BLaER1 (cell line): ENCODE measurements at regions not wholly inside any gene's neighbourhood (a gene's known extent, or its start where the extent isn't known, plus 50 kb on each side); places are given as distances from the start of the nearest gene placed in this dataset.
"Not testable (repeated sequence)": the region's sequence is repeated elsewhere in the genome, so short reads cannot be mapped to it uniquely, and the experiment has no call there.

Experiments used
- H3K27ac ChIP-seq: shearing (Covaris generic); formaldehyde crosslinking; 2 replicates; pipeline ENCODE4 v1.8.1; 2022
- H3K27me3 ChIP-seq: shearing (Covaris generic); formaldehyde crosslinking; 2 replicates; pipeline ENCODE4 v1.8.1; 2022
- H3K36me3 ChIP-seq: shearing (Covaris generic); formaldehyde crosslinking; 2 replicates; pipeline ENCODE4 v1.8.1; 2022
- H3K4me1 ChIP-seq: shearing (Covaris generic); formaldehyde crosslinking; 2 replicates; pipeline ENCODE4 v1.8.1; 2022
- H3K4me2 ChIP-seq: shearing (Covaris generic); formaldehyde crosslinking; 2 replicates; pipeline ENCODE4 v1.8.1; 2022
- H3K4me3 ChIP-seq: shearing (Covaris generic); formaldehyde crosslinking; 2 replicates; pipeline ENCODE4 v1.8.1; 2022
- H3K9ac ChIP-seq: shearing (Covaris generic); formaldehyde crosslinking; 2 replicates; pipeline ENCODE4 v1.8.1; 2022
- H3K9me3 ChIP-seq: shearing (Covaris generic); formaldehyde crosslinking; 2 replicates; pipeline ENCODE4 v1.8.1; 2022
- H4K20me1 ChIP-seq: shearing (Covaris generic); formaldehyde crosslinking; 2 replicates; pipeline ENCODE4 v1.8.1; 2022
- Cebpa-rat ChIP-seq: shearing (Covaris generic); IDR thresholded peaks from 2 replicates; pipeline ENCODE4 v1.8.1; 2022

GRCh38 chr18:9020221-9020620, 82.3 kb upstream of the NDUFV2 start:
- H3K9me3 ChIP-seq = peaks cover 8% of the 10 kb centered on the region; the same call in 1 of the 2 replicates
- no peak overlapping the region for H3K9ac ChIP-seq
- peaks cover 31% of the 10 kb centered on the region for H3K4me1 ChIP-seq
- no peak for TF ChIP-seq Cebpa-rat
- H3K27me3 ChIP-seq = no peaks in the 10 kb centered on the region
- H3K4me2 ChIP-seq = no peak overlapping the region
- H3K4me3 ChIP-seq = no peak overlapping the region
- no peak overlapping the region for H3K27ac ChIP-seq
- no peaks in the 10 kb centered on the region for H4K20me1 ChIP-seq
- no peaks in the 10 kb centered on the region for H3K36me3 ChIP-seq

DNA sequence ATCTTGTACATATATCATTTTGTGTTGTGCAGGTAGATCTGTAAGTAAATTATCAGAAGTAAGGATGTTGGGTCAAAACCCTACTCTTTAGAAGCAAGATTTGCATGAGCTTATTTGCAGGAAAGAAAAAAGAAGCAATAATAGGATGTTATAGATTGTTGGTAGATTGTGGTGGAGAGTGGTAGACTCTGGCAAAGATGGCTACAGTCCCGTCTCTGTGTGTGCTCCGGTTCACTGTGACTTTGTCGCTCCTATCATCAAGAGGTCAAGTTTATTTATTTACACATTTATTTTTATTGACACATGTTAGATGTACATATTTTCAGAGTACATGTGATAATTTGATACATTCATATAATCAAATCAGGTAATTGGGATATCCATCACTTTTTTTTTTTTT, 81.0 kb upstream of the NDUFV2 start:
- Histone ChIP-seq H4K20me1 (no peaks in the 10 kb centered on the region), H3K9ac (no peak overlapping the region), H3K4me3 (no peak overlapping the region), H3K4me1 (peaks cover 24% of the 10 kb centered on the region), H3K36me3 (no peaks in the 10 kb centered on the region), H3K4me2 (no peak overlapping the region), H3K9me3 (peaks cover 8% of the 10 kb centered on the region; the same call in 1 of the 2 replicates), H3K27me3 (no peaks in the 10 kb centered on the region), H3K27ac (no peak overlapping the region)
- TF ChIP-seq Cebpa-rat = no peak

DNA sequence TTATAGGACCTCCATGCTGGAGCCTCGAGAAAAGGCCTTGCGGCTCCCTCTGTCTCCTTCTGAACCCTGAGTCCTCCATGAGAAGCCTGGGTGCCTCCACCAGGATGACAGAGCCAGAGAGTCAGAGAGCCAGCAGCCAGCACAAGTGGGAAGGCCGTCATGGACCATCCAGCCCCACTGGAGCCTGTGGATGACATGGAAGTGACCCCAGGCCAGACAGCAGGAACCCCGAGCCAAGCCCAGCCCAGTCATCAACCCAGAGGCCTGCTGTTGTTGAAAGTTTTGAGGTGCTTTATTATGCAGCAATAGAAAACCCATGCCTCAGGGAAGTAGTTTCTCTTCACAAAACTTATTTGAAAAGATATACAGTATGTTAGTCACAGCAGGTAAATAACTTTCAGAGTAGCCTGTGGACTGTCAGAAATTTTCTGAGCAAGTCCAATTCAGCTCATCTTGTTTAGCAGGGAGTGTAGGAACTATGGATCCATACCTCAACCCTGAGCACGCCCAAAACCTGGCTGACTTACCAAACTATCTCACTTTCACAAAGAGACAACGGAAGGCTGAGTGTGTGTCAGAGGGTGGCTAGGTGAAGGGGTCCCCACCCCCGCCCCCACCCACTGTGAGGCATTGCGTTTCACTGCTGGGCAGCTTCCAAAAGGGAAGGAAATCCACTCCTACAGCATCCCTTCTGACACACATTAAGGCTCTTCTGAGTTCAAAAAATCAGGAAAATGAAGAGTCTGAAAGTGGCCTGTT, 79.9 kb upstream of the NDUFV2 start:
- H3K9me3 ChIP-seq = peaks cover 8% of the 10 kb centered on the region; the same call in 1 of the 2 replicates
- H3K4me3 ChIP-seq = no peak overlapping the region
- H3K27ac ChIP-seq = no peak overlapping the region
- H3K36me3 ChIP-seq = no peaks in the 10 kb centered on the region
- no peaks in the 10 kb centered on the region for H4K20me1 ChIP-seq
- H3K9ac ChIP-seq = no peak overlapping the region
- H3K4me1 ChIP-seq = peaks cover 13% of the 10 kb centered on the region
- no peaks in the 10 kb centered on the region for H3K27me3 ChIP-seq
- TF ChIP-seq Cebpa-rat = no peak
- H3K4me2 ChIP-seq = no peak overlapping the region

- not testable (repeated sequence) for H3K27me3 ChIP-seq, H3K4me2 ChIP-seq, H3K9me3 ChIP-seq, H3K4me1 ChIP-seq, H3K36me3 ChIP-seq, H3K9ac ChIP-seq, H3K27ac ChIP-seq, H4K20me1 ChIP-seq, H3K4me3 ChIP-seq
Measured at GRCh38 chr18:9024031-9024646, 78.4 kb upstream of the NDUFV2 start.

DNA sequence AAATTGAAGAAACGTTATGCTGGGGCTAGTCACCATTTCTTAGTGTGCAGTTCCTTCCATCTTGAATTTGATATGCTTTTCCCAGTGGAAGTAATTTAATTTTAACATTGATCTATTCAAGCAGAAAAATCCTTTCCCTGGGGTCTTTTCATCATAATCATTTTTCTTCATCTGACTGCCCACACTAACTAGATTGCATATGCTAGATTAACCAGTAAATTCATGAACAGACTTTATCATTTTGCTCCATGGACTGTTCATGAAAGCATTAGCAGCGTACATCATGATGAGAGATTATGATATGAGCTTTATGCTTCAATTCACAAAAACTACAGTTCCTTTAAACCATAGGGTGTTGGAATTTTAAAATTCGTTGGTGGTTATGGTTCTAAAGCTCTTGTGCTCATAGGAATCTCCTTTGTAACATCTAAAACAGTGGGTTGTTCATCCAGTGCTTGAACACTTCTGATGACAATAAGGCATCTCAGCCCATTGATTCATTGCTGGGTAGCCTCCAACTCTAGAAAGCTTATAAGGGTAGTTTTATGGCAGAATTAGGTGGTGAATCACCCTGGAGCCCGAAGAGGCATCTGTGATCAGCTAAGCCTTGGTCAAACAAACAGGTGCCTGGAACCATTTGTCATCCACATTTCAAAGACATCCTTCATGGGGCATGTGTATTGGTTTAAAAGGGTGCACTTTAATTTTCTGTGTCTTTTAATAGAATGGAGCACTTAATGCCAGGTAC, 77.2 kb upstream of the NDUFV2 start:
- Histone ChIP-seq H3K36me3 (no peaks in the 10 kb centered on the region), H3K4me1 (no peaks in the 10 kb centered on the region), H3K4me3 (no peak overlapping the region), H3K27me3 (no peaks in the 10 kb centered on the region), H3K9ac (no peak overlapping the region), H3K4me2 (no peak overlapping the region), H3K9me3 (no peaks in the 10 kb centered on the region), H4K20me1 (no peaks in the 10 kb centered on the region), H3K27ac (no peak overlapping the region)
- TF ChIP-seq Cebpa-rat = no peak

- no peak for TF ChIP-seq Cebpa-rat
- Histone ChIP-seq H3K9me3 (no peaks in the 10 kb centered on the region), H3K4me2 (no peak overlapping the region), H3K27me3 (no peaks in the 10 kb centered on the region), H3K4me3 (no peak overlapping the region), H3K36me3 (no peaks in the 10 kb centered on the region), H4K20me1 (no peaks in the 10 kb centered on the region), H3K27ac (no peak overlapping the region), H3K4me1 (no peaks in the 10 kb centered on the region), H3K9ac (no peak overlapping the region)
Measured at GRCh38 chr18:9029131-9029530, 73.4 kb upstream of the NDUFV2 start.

DNA sequence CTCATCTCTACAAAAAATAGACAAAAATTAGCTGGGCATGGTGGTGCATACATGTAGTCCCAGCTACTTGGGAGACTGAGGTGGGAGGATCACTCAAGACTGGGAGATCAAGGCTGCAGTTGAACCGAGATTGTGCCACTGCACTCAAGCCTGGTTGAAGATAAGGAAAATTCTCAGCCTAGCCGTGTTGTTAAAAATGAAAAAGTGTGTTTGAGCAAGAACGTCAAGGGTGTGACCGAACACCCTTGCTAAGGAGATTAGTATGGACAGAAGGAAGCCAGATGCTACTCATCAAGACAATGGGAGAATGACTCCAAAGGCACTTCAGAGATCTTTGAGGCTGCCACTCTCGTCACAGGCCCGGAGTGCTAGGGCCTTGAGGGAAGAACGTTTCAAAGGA, 70.0 kb upstream of the NDUFV2 start:
- Histone ChIP-seq H3K27me3 (no peaks in the 10 kb centered on the region), H3K4me2 (no peak overlapping the region), H4K20me1 (no peaks in the 10 kb centered on the region), H3K4me3 (no peak overlapping the region), H3K27ac (no peak overlapping the region), H3K36me3 (no peaks in the 10 kb centered on the region), H3K4me1 (no peaks in the 10 kb centered on the region), H3K9me3 (no peaks in the 10 kb centered on the region), H3K9ac (no peak overlapping the region)
- TF ChIP-seq Cebpa-rat = no peak

DNA sequence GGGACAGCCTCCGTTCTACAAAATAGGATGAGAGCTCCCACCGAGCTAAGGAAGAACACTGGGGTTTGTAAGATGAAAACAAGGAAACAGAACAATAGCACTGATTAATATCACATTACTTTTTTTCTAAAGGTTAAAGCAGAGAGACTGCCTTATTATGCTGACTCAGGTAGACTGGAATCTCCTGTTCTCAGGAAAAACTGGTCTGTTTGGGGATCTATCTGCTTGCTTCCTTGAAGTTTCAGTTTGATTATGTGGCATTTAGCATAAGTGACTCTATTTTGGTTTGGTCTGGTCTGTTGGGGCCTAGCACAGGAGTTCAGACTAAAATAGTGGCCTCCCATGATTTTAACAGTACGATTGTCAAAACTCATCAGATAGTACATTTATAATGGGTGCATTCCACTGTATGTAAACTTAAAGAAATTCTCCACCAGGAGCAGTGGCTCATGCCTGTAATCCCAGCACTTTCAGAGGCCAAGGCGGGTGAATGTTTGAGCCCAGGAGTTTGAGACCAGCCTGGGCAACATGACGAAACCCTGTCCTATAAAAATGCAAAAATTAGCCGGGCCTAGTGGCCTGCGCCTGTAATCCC, 64.1 kb upstream of the NDUFV2 start:
- Histone ChIP-seq H3K27me3 (no peaks in the 10 kb centered on the region), H3K9ac (no peak overlapping the region), H4K20me1 (no peaks in the 10 kb centered on the region), H3K27ac (no peak overlapping the region), H3K4me3 (no peak overlapping the region), H3K36me3 (no peaks in the 10 kb centered on the region), H3K9me3 (no peaks in the 10 kb centered on the region), H3K4me1 (no peaks in the 10 kb centered on the region), H3K4me2 (no peak overlapping the region)
- no peak for TF ChIP-seq Cebpa-rat

DNA sequence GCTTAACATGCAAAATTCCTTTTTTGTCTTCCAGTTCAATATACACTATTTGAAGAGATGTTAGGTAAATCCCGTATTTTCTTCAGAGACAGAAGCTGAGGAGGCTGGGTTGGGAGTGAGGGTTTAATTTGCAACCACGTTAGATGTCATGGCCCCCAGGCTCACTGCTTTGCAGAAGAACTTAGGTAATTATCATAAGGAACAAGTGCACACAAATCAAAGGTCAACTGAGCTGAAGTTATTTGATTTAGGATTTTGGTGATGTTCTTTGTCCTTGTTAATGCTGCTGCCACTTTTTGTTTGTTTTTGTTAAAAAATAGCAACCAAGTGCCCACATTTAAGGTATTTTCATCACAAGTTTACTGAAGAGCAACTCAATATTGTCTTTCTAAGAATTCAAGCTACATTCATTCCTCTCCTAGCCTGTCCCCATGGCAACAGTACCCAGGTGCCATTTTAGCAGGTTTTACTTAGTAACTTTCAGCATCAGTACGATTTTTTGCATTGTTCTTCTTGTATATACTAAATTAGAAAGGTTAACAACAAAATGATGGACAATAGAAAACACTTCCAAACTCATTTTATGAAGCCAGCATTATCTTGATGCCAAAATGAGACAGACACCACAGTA, 62.9 kb upstream of the NDUFV2 start:
- H3K9ac ChIP-seq = no peak overlapping the region
- H3K9me3 ChIP-seq = no peaks in the 10 kb centered on the region
- H3K4me1 ChIP-seq = no peaks in the 10 kb centered on the region
- no peaks in the 10 kb centered on the region for H3K27me3 ChIP-seq
- H3K27ac ChIP-seq = no peak overlapping the region
- no peaks in the 10 kb centered on the region for H3K36me3 ChIP-seq
- H3K4me3 ChIP-seq = no peak overlapping the region
- H3K4me2 ChIP-seq = no peak overlapping the region
- TF ChIP-seq Cebpa-rat = no peak
- no peaks in the 10 kb centered on the region for H4K20me1 ChIP-seq
